ENCODE measurements at regions not wholly inside any gene's neighbourhood (a gene's known extent, or its start where the extent isn't known, plus 50 kb on each side); places are given as distances from the start of the nearest gene placed in this dataset.

GRCh38 chr4:44563496-44563895, 87.9 kb downstream of the YIPF7 start:
- Mint-ChIP-seq H3K36me3 (ENCODE audit: insufficient read depth, unreplicated experiment) (no peaks in the 10 kb centered on the region), H3K4me3 (ENCODE audit: unreplicated experiment) (no peak overlapping the region), H3K27me3 (ENCODE audit: insufficient read depth, unreplicated experiment) (no peaks in the 10 kb centered on the region), H3K4me1 (ENCODE audit: insufficient read depth, unreplicated experiment) (peaks cover 6% of the 10 kb centered on the region), H3K9me3 (ENCODE audit: unreplicated experiment) (no peaks in the 10 kb centered on the region), H3K27ac (ENCODE audit: low read depth, unreplicated experiment) (no peak overlapping the region)
- CTCF ChIA-PET, result no interaction called here
- TF ChIP-seq CTCF (IDR thresholded peaks at IDR 0.05; ENCODE audit: unreplicated experiment), result no peak
- no TSS peak for BruUV-seq (replicated peaks)
- POLR2A ChIA-PET, result no interaction called here
- peak; percentile 8 for DNase-seq (ENCODE audit: unreplicated experiment)
- intact Hi-C loops (cut with micrococcal nuclease), result no loop called here

GRCh38 chr4:44558031-44558605, 93.3 kb downstream of the YIPF7 start:
- Mint-ChIP-seq H3K4me1 (ENCODE audit: insufficient read depth, unreplicated experiment) (no peaks in the 10 kb centered on the region), H3K36me3 (ENCODE audit: insufficient read depth, unreplicated experiment) (no peaks in the 10 kb centered on the region), H3K27me3 (ENCODE audit: insufficient read depth, unreplicated experiment) (no peaks in the 10 kb centered on the region), H3K9me3 (ENCODE audit: unreplicated experiment) (no peaks in the 10 kb centered on the region), H3K27ac (ENCODE audit: low read depth, unreplicated experiment) (no peak overlapping the region), H3K4me3 (ENCODE audit: unreplicated experiment) (no peak overlapping the region)
- no TSS peak for BruUV-seq (replicated peaks)
- POLR2A ChIA-PET, result no interaction called here
- intact Hi-C loops (cut with micrococcal nuclease), result no loop called here
- DNase-seq (ENCODE audit: unreplicated experiment), result no peak
- no peak for TF ChIP-seq CTCF (IDR thresholded peaks at IDR 0.05; ENCODE audit: unreplicated experiment)
- CTCF ChIA-PET, result no interaction called here

GRCh38 chr4:44554768-44555167, 96.7 kb downstream of the YIPF7 start:
- POLR2A ChIA-PET, result no interaction called here
- CTCF ChIA-PET, result interaction anchor here (0.9 to 1.1 kb wide), 2 partner anchors 59 to 610 kb away, joined by 4 read pairs; no protein-coding TSS in a partner anchor
- no peaks in the 10 kb centered on the region for H3K4me1 Mint-ChIP-seq (ENCODE audit: insufficient read depth, unreplicated experiment)
- no peak for DNase-seq (ENCODE audit: unreplicated experiment)
- no peak for TF ChIP-seq CTCF (IDR thresholded peaks at IDR 0.05; ENCODE audit: unreplicated experiment)
- no peak overlapping the region for H3K27ac Mint-ChIP-seq (ENCODE audit: low read depth, unreplicated experiment)
- BruUV-seq (replicated peaks), result no TSS peak
- no peaks in the 10 kb centered on the region for H3K36me3 Mint-ChIP-seq (ENCODE audit: insufficient read depth, unreplicated experiment)
- no peak overlapping the region for H3K4me3 Mint-ChIP-seq (ENCODE audit: unreplicated experiment)
- intact Hi-C loops (cut with micrococcal nuclease), result no loop called here
- no peaks in the 10 kb centered on the region for H3K9me3 Mint-ChIP-seq (ENCODE audit: unreplicated experiment)
- H3K27me3 Mint-ChIP-seq (ENCODE audit: insufficient read depth, unreplicated experiment), result no peaks in the 10 kb centered on the region

GRCh38 chr4:44553180-44553579, 98.2 kb downstream of the YIPF7 start:
- H3K36me3 Mint-ChIP-seq (ENCODE audit: insufficient read depth, unreplicated experiment), result no peaks in the 10 kb centered on the region
- no peaks in the 10 kb centered on the region for H3K9me3 Mint-ChIP-seq (ENCODE audit: unreplicated experiment)
- POLR2A ChIA-PET, result interaction anchor here (0.7 to 1.5 kb wide), 2 partner anchors 12 to 89 kb away, joined by 4 read pairs; no protein-coding TSS in a partner anchor
- intact Hi-C loops (cut with micrococcal nuclease), result no loop called here
- CTCF ChIA-PET, result interaction anchor here (1.1 kb wide), 1 partner anchor 104 kb away, joined by 3 read pairs; no protein-coding TSS in a partner anchor
- H3K27me3 Mint-ChIP-seq (ENCODE audit: insufficient read depth, unreplicated experiment), result no peaks in the 10 kb centered on the region
- no peaks in the 10 kb centered on the region for H3K4me1 Mint-ChIP-seq (ENCODE audit: insufficient read depth, unreplicated experiment)
- no peak overlapping the region for H3K4me3 Mint-ChIP-seq (ENCODE audit: unreplicated experiment)
- BruUV-seq (replicated peaks), result no TSS peak
- no peak for TF ChIP-seq CTCF (IDR thresholded peaks at IDR 0.05; ENCODE audit: unreplicated experiment)
- no peak overlapping the region for H3K27ac Mint-ChIP-seq (ENCODE audit: low read depth, unreplicated experiment)
- no peak for DNase-seq (ENCODE audit: unreplicated experiment)
